ENCODE measurements at regions not wholly inside any gene's neighbourhood (a gene's known extent, or its start where the extent isn't known, plus 50 kb on each side); places are given as distances from the start of the nearest gene placed in this dataset.

GRCh38 chr4:128386761-128387599, 99.4 kb upstream of the PGRMC2 start:
- no peak for DNase-seq (ENCODE audit: low spot score)

DNA sequence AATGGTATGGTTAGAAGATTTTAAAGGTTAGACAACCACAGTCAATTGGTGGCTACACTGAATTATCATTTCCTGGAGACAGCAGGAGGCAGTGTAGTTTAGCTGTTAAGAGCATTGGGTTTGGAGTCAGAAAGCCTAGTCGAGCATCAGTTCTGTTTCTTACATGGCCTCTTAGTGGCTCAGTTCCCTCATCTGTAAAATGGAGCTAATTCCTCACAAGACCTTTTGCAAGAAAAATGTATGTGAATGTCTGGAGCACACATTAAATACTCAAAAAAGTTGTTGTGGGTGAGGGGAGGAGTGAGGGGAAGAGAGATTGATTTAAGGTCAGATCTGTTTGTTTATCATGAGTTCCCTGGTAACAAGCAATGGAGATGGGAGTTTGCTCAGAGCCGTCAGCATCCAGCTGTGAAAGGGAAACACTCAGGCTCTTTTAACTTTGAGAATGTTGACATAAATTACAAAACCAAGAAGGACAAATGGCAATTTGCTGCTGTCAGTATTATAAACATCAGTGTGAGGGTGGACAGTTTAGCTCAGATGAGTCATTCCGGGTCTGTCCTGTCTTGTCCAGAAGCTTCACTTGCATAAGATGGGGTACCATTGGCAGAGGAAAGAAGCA, 98.2 kb upstream of the PGRMC2 start:
- peak; percentile 5 for DNase-seq (ENCODE audit: low spot score)

DNA sequence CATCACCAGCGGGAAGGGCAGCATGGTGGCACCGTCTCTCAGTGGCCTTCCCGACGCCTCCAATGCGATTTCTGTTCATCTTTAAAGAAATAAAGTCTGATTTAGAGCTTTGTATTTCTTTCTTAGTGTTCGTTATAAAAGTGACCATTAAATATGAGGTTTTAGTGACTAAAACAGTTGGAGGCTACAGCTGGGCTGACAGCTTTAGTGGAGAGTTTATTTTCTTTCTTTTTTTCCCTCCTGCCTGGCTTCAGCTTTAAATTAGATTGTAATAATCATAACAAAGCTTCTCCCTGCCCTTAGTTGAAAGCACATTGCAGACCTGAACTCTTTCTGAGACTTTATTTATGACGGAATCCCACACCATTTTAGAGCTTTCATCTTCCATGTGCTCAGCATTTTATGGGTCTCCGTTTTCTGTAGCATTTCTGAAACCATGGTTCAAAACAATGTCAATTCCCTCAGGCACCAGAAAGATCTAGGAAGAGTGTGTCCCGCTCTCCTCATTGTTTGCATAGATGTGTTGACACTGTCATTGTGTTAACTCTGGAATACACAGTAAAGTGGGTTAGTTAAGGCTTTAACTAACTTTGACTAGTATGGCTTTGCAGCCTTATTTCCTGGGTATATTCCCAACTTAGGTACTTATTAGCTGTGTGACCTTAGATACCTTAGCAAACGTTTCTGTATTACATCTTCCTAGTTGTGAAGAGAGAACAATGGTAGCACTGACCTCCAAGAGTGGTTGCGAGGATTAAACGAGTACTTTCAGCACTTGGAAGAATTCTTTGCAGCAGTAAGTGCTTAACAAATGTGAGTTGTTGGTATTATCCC, 97.4 kb upstream of the PGRMC2 start:
- DNase-seq (ENCODE audit: low spot score), result no peak

- DNase-seq (ENCODE audit: low spot score), result no peak
Measured at GRCh38 chr4:128384091-128384520, 96.5 kb upstream of the PGRMC2 start.

DNA sequence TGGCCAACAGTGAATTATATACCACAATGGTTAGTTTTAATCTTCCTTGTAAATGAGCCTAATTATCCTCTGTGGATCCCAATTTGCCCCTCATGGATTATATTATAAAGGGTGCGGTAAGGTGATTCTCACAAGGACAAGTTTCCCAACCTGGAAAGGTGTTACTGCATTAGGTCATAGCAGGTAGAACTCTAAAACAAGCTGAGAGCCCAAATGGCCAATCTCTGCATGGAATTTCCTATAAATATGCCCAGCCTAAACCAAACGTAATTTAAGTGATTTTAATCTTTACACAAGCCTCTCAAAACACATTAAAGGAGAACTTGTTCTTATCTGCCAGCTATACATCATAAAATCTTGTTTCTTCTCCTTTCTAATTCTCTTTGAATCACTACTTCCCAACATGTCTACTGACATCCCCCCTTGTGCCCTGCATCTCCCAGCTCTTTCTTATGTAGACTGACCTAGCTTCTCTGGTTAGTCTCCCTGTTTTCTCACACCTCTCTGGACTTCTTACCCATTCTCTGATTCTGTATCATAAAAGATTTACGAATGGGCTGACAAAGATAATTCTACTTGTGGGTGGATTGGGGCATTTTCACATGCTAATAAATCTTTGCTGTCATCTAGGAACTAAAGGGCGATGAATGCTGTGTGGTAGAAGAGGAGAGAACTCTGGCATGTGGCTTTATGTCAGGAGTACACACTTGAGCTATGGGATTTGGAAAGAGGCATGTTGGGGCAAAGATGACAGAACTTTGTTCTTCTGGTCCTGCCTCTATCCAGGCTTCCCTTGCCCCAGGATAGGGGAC, 94.3 kb upstream of the PGRMC2 start:
- no peak for DNase-seq (ENCODE audit: low spot score)

- no peak for DNase-seq (ENCODE audit: low spot score)
Measured at GRCh38 chr4:128380306-128380705, 92.7 kb upstream of the PGRMC2 start.

GRCh38 chr4:128379860-128380259, 92.2 kb upstream of the PGRMC2 start:
- DNase-seq (ENCODE audit: low spot score), result peak; percentile 38

DNA sequence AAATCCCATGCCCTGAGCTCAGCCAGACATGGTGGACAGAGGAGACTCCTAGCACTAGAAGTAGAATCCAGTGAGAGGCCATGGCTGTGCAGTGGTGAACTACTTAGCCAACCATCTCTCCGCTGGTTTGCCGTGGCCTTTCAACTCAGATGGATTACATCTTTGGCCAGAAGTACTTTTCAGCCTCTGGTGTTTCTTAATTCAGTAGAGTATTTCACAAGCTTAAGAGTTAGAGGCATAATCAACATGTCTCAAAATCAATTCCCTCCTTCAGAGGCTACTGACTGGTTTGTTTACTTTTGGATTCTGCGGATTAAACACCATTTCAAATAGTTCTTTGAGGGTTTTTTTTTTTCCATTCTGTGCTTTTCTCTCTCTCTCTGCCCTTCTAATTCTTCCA, 91.1 kb upstream of the PGRMC2 start:
- no peak for DNase-seq (ENCODE audit: low spot score)

DNA sequence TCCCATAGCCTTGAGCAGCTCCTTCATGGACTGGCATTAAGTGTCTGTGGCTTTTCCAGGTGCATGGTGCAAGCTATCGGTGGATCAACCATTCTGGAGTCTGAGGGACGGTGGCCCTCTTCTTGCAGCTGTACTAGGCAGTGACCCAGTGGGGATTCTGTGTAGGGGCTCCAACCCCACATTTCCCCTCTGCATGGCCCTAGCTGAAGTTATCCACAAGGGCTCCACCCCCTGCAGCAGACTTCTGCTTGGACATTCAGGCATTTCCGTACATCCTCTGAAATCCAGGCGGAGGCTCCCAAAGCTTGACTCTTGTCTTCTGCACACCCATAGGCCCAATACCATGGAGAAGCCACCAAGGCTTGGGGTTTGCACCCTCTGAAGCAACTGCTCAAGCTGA, 89.3 kb upstream of the PGRMC2 start:
- DNase-seq (ENCODE audit: low spot score), result no peak

DNA sequence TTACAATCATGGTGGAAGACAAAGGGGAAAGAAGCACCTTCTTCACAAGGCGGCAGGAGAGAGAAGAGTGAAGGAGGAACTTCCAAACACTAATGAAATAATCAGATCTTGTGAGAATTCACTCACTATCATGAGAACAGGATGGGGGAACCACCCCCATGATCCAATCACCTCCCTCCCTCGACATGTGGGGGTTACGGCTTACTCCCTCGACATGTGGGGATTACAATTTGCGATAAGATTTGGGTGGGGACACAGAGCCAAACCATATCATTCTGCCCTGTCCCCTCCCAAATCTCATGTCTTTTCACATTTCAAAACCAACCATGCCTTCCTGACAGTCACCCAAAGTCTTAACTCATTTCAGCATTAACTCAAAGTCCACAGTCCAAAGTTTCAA, 88.7 kb upstream of the PGRMC2 start:
- no peak for DNase-seq (ENCODE audit: low spot score)

DNA sequence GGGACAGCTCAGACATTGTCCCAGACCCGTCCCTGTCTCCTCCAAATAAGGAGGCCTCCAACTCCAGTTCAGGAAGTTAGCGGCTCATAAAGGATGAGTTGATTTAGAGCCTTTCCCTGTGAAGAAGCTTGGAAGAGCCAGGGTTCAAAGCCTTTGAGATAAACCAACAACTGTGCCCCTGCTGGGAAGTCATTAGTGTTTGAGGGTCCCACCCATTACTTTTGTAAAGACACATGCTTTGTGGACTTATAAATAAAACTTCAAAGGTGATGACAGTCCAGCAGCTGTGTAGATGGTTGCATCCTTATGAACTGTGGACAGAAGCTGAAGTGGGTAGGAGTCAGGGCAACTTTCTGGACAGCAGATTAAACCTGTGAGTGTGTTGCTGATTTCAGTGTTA, 86.0 kb upstream of the PGRMC2 start:
- no peak for DNase-seq (ENCODE audit: low spot score)

- DNase-seq (ENCODE audit: low spot score), result no peak
Measured at GRCh38 chr4:128371876-128372275, 84.3 kb upstream of the PGRMC2 start.

GRCh38 chr4:128371001-128371777, 83.6 kb upstream of the PGRMC2 start:
- no peak for DNase-seq (ENCODE audit: low spot score)

GRCh38 chr4:128366212-128366611, 78.6 kb upstream of the PGRMC2 start:
- no peak for DNase-seq (ENCODE audit: low spot score)

DNA sequence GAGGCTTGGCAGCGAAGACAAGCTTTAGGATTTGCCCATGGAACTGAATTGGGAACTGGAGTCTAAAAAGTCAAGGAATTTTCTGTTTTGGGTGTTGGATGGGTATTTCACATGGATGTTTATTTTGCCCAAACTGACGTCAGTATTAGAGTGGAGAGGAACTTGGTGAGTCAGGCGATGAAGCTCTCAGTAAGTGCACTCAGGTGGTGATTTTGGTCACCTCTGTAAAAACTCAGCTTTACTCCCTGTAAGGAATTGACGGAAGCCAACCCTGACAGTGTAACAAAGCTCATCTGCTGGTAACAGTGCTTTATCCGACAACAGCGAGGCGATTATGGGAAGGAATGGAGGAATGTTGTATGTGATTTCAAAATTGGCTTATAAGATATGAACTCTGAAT, 77.0 kb upstream of the PGRMC2 start:
- DNase-seq (ENCODE audit: low spot score), result no peak

DNA sequence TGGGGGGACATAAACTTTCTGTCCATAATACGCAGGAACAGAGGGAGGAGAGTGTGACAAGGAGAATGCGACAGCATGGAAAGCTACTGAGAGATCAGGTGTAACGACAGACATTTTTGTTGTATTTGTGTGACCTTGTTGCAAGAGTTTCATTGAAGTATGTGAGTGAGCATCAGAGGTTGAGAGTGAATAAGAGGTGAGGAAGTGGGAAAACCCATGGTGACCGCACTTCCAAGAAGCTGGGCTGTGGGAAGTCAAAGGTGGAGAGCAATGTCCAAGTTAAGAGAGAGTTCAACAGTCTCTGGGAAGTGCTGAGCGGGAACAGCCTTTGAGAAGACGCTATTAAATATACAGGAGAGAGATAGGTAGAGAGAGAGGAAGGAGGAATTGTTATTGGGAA, 76.4 kb upstream of the PGRMC2 start:
- DNase-seq (ENCODE audit: low spot score), result no peak

DNA sequence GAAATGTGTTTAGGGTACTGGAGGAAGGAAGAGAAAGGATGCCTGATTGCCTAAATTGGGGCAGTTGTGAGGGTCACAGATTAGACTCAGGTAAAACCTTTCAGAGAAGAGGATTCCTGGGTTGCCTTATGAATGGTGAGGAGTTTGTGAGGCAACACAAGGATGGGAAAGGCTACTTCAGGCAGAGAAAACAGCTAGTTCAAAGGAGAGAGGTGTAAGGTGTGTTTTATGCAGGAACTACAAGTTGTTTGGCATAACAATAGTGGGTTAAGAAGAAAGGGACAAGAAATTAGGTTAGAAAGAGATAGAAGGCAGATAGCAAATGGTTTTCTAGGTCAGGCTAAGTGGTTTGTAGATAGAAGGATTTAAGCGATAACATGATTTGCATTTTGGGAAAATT, 75.1 kb upstream of the PGRMC2 start:
- DNase-seq (ENCODE audit: low spot score), result no peak

DNA sequence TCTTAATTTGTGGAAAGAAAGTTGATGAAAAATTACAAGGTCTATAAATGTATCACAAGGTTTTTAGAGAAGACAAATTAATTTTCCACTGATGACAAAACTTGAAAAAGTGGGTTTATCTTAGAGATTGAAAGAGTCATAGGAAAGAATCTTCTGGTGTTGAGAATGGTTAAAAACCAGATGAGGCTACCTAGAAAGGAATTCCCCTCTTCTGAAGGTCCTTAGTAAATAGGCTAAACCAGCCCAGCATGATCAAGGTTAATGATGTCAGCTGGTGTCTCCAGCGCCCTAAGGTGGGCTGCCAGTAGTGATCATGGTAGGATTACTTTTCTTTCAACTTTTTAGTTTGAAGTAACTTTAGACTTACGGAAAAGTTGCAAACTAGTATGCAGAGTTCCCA, 71.8 kb upstream of the PGRMC2 start:
- DNase-seq (ENCODE audit: low spot score), result no peak

DNA sequence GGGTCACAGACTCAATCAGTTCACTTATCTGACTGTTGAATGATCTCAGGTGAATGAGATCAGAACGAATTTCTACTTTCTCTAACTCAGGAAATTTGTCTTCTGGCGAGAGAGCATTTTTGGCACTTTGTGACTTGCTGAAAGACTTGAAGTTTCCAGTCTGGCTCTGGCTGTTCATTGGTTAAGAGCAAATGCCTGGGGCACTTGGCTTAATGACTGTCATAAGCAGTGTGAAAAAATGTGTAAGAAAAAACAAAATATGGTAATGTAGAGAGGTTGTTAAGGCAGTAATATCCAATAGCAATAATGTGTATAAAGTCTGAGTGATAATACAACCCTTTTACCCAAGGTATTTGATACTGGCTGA, 71.3 kb upstream of the PGRMC2 start:
- DNase-seq (ENCODE audit: low spot score), result no peak

DNA sequence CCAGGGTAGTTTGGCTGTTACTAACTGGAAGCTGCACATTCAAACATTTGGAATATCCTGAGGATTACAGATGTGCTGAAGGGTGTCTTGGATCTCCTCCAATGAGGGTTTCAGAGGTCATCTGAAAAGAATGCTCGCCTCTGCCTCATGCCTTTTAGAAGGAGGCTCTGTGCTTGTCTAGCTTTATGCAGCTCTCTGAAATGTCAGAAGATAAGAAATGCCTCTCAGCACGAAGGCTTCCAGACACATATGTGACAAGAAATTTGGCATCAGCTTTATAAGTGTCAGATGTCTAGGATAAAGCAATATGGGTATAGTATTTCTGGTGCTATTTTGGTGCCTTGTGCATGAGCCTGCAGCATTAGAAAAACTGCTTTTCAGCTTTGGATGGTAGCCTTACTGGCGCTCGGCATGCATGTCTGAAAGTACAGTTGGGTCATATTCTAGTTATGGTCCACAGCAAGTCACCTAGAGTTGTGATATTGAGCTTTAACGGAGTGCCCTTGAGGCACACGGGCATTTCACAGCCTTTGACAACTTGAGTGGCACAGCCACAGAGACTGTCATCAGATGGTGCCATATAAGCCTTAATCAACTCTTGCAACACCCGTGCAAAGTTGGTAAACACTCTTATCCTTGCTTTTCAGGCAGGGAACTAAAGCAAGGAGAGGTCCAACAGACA, 70.8 kb upstream of the PGRMC2 start:
- no peak for DNase-seq (ENCODE audit: low spot score)

- DNase-seq (ENCODE audit: low spot score), result no peak
Measured at GRCh38 chr4:128357286-128357685, 69.7 kb upstream of the PGRMC2 start.
